ENCODE measurements at regions not wholly inside any gene's neighbourhood (a gene's known extent, or its start where the extent isn't known, plus 50 kb on each side); places are given as distances from the start of the nearest gene placed in this dataset.

DNA sequence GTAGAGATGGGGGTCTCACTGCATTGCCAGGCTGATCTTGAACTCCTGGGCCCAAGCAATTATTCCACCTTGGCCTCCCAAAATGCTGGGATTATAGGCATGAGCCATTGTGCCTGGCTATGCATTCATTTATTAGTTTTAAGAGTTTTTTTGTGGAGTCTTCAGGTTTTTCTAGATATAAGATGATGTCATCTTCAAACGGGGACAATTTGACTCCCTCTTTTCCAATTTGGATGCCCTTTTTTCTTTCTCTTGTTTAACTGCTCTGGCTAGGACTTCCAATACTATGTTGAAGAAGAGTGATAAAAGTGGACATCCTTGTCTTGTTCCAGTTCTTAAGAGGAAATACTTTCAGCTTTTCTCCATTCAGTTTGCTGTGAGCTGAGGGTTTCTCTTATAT lies 113.7 kb upstream of the PARD3B start:
- H3K4me2 ChIP-seq (ENCODE audit: low read length): no peak overlapping the region
- 0 out of 2 replicates have a peak, but pooled peaks cover 4% of the 10 kb centered on the region for H3K9me3 ChIP-seq (ENCODE audit: control insufficient read depth, insufficient read depth, low read length)
- no peaks in the 10 kb centered on the region for H4K20me1 ChIP-seq (ENCODE audit: control insufficient read depth, insufficient read depth, low read depth, low read length)
- H3K27ac ChIP-seq (ENCODE audit: low read depth, low read length): no peak overlapping the region
- no peak overlapping the region for H3K4me3 ChIP-seq (ENCODE audit: low read length)
- H3K27me3 ChIP-seq (ENCODE audit: control insufficient read depth, low read length): no peaks in the 10 kb centered on the region
- H3F3A ChIP-seq (ENCODE audit: control insufficient read depth, insufficient read depth): no peaks in the 10 kb centered on the region
- H3K79me2 ChIP-seq (ENCODE audit: control insufficient read depth, low read length): no peaks in the 10 kb centered on the region
- H3K9me2 ChIP-seq (replicated peaks; ENCODE audit: control insufficient read depth, low read length): no peaks in the 10 kb centered on the region
- no peaks in the 10 kb centered on the region for H3K4me1 ChIP-seq (ENCODE audit: control insufficient read depth, low read length)
- H3K36me3 ChIP-seq (ENCODE audit: control insufficient read depth, low read length): no peaks in the 10 kb centered on the region
- TF ChIP-seq, protein P1, sequence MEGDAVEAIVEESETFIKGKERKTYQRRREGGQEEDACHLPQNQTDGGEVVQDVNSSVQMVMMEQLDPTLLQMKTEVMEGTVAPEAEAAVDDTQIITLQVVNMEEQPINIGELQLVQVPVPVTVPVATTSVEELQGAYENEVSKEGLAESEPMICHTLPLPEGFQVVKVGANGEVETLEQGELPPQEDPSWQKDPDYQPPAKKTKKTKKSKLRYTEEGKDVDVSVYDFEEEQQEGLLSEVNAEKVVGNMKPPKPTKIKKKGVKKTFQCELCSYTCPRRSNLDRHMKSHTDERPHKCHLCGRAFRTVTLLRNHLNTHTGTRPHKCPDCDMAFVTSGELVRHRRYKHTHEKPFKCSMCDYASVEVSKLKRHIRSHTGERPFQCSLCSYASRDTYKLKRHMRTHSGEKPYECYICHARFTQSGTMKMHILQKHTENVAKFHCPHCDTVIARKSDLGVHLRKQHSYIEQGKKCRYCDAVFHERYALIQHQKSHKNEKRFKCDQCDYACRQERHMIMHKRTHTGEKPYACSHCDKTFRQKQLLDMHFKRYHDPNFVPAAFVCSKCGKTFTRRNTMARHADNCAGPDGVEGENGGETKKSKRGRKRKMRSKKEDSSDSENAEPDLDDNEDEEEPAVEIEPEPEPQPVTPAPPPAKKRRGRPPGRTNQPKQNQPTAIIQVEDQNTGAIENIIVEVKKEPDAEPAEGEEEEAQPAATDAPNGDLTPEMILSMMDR (IDR thresholded peaks at IDR 0.05; ENCODE audit: low read depth, low read length, poor library complexity, severe bottlenecking): no peak
- TF ChIP-seq EZH2phosphoT487 (IDR thresholded peaks at IDR 0.05; ENCODE audit: borderline replicate concordance, low read length): no peak

DNA sequence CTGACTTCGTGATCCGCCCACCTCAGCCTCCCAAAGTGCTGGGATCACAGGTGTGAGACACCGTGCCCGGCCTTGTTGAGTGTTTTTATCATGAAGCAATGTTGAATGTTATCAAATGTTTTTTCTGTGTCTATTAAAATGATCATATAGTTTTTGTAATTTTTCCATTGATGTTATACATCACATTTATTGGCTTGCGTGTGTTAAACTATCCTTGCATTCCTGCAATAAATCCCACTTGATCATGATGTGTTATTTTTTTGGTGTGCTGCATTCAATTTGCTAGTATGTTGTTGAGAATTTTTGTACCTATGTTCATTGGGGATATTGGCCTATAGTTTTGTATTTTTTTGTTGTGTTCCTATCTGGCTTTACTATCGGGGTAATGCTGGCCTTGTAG lies 113.1 kb upstream of the PARD3B start:
- Histone ChIP-seq H3K9me2 (replicated peaks; ENCODE audit: control insufficient read depth, low read length) (no peaks in the 10 kb centered on the region), H3K36me3 (ENCODE audit: control insufficient read depth, low read length) (no peaks in the 10 kb centered on the region), H3K4me3 (ENCODE audit: low read length) (no peak overlapping the region), H3K9me3 (ENCODE audit: control insufficient read depth, insufficient read depth, low read length) (0 out of 2 replicates have a peak, but pooled peaks cover 4% of the 10 kb centered on the region), H3K27ac (ENCODE audit: low read depth, low read length) (no peak overlapping the region), H3F3A (ENCODE audit: control insufficient read depth, insufficient read depth) (no peaks in the 10 kb centered on the region), H3K27me3 (ENCODE audit: control insufficient read depth, low read length) (no peaks in the 10 kb centered on the region), H3K79me2 (ENCODE audit: control insufficient read depth, low read length) (no peaks in the 10 kb centered on the region), H3K4me1 (ENCODE audit: control insufficient read depth, low read length) (no peaks in the 10 kb centered on the region), H4K20me1 (ENCODE audit: control insufficient read depth, insufficient read depth, low read depth, low read length) (no peaks in the 10 kb centered on the region), H3K4me2 (ENCODE audit: low read length) (no peak overlapping the region)
- TF ChIP-seq, protein P1 (IDR thresholded peaks at IDR 0.05; ENCODE audit: low read depth, low read length, poor library complexity, severe bottlenecking): no peak
- no peak for TF ChIP-seq EZH2phosphoT487 (IDR thresholded peaks at IDR 0.05; ENCODE audit: borderline replicate concordance, low read length)

DNA sequence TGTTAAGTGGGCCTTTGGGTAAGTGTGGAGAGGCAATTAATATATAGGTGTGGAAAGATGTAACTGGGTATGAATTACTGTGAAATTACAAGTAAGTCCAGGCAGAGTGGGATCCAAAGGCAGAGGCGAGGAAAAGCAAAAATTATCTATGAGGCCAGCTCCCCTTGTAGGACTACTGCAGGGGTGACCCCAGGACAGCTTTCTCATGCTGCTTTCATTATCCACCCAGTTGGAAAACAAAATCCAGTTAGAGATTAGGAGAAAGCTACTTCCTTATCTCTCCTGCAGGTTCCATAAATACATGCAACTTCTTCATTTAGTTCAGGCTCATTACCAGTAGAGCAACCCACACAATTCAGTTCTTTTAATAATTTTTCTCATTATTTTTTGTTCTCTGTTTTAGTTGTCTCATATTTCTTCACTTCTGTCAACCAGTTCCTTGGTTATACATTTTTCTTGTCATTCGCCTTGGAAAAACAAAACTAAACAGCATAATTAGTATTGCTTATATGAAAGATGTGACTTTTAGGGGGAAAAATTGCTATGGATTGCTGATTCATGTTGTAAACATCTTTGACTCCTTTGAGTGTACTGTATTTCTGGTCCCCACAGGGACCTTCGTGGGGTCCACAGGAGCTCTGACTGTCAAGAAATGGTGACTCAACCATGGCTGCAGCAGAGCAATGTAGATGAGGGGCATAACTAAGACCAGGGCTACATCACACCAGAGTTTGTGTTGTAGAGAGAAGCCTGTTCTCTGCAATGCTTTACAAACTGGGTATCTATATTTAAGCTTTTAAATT lies 110.4 kb upstream of the PARD3B start:
- no peaks in the 10 kb centered on the region for H3F3A ChIP-seq (ENCODE audit: control insufficient read depth, insufficient read depth)
- no peaks in the 10 kb centered on the region for H3K4me1 ChIP-seq (ENCODE audit: control insufficient read depth, low read length)
- TF ChIP-seq EZH2phosphoT487 (IDR thresholded peaks at IDR 0.05; ENCODE audit: borderline replicate concordance, low read length): no peak
- H3K27me3 ChIP-seq (ENCODE audit: control insufficient read depth, low read length): no peaks in the 10 kb centered on the region
- H3K36me3 ChIP-seq (ENCODE audit: control insufficient read depth, low read length): no peaks in the 10 kb centered on the region
- H3K4me2 ChIP-seq (ENCODE audit: low read length): no peak overlapping the region
- H3K9me3 ChIP-seq (ENCODE audit: control insufficient read depth, insufficient read depth, low read length): 0 out of 2 replicates have a peak, but pooled peaks cover 4% of the 10 kb centered on the region
- H3K27ac ChIP-seq (ENCODE audit: low read depth, low read length): no peak overlapping the region
- no peaks in the 10 kb centered on the region for H4K20me1 ChIP-seq (ENCODE audit: control insufficient read depth, insufficient read depth, low read depth, low read length)
- H3K4me3 ChIP-seq (ENCODE audit: low read length): no peak overlapping the region
- no peaks in the 10 kb centered on the region for H3K9me2 ChIP-seq (replicated peaks; ENCODE audit: control insufficient read depth, low read length)
- no peaks in the 10 kb centered on the region for H3K79me2 ChIP-seq (ENCODE audit: control insufficient read depth, low read length)

DNA sequence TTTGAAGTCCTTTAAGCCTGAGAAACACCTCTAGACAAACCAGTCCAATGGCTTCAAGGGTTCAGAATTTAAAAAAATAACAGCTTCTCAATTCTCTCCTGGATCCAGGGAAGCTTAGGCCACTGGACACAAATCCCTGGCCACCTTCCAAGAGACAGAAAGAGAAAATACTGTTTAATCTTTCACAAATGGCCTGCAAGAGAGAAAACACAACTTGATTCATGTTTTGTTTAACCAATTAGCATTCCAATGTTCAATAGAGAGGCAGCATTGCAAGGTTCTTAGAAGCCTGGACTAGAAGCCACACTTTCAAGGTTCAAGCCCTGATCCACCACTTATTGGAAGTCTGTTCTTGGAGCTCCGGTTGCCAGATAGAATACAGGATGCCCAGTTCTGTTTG lies 109.0 kb upstream of the PARD3B start:
- Histone ChIP-seq H3K4me2 (ENCODE audit: low read length) (no peak overlapping the region), H3K36me3 (ENCODE audit: control insufficient read depth, low read length) (no peaks in the 10 kb centered on the region), H3K27me3 (ENCODE audit: control insufficient read depth, low read length) (no peaks in the 10 kb centered on the region), H3K9me3 (ENCODE audit: control insufficient read depth, insufficient read depth, low read length) (0 out of 2 replicates have a peak, but pooled peaks cover 4% of the 10 kb centered on the region), H4K20me1 (ENCODE audit: control insufficient read depth, insufficient read depth, low read depth, low read length) (no peaks in the 10 kb centered on the region), H3K27ac (ENCODE audit: low read depth, low read length) (no peak overlapping the region), H3F3A (ENCODE audit: control insufficient read depth, insufficient read depth) (no peaks in the 10 kb centered on the region), H3K4me3 (ENCODE audit: low read length) (no peak overlapping the region), H3K9me2 (replicated peaks; ENCODE audit: control insufficient read depth, low read length) (no peaks in the 10 kb centered on the region), H3K79me2 (ENCODE audit: control insufficient read depth, low read length) (no peaks in the 10 kb centered on the region), H3K4me1 (ENCODE audit: control insufficient read depth, low read length) (no peaks in the 10 kb centered on the region)
- TF ChIP-seq, protein P1 (IDR thresholded peaks at IDR 0.05; ENCODE audit: low read depth, low read length, poor library complexity, severe bottlenecking): no peak
- TF ChIP-seq EZH2phosphoT487 (IDR thresholded peaks at IDR 0.05; ENCODE audit: borderline replicate concordance, low read length): no peak

Measured in DOHH2 (cell line).